ENCODE measurements at regions not wholly inside any gene's neighbourhood (a gene's known extent, or its start where the extent isn't known, plus 50 kb on each side); places are given as distances from the start of the nearest gene placed in this dataset.

GRCh38 chr3:184659797-184660301, 52.0 kb downstream of the MAGEF1 start:
- intact Hi-C loops (cut with micrococcal nuclease), result no loop called here

DNA sequence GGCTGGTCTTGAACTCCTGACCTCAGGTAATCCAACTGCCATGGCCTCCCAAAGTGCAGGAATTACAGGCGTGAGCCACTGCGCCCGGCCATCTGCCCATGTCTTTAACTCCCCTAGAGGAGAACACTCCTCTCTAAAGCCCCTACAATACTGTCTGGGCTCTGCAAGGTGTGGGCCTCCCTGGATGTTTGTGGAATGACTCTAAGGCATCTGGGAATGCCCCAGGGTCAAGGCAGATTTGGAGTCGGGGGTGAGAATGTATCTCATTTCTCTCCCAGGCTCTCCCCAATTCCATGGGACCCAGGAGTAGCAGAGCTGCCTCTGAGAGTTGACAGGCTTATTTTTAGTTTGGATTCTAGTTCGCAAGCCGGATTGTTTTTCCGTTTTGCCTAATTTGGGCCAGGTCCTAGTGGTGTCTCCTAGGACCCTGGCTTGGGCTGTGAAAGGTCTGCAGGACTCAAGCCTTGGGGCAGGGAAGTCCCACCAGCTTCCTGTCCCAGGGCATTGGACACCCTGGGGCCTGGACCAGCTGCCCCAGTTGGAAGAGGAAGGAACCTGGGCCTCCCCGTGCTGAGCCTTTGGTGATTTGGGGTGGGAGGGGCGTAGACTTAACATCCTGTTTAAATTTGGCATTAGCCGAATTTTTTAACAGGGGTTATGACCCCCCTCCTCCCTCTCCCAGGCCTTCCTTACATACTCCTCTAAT, 53.5 kb downstream of the MAGEF1 start:
- intact Hi-C loops (cut with micrococcal nuclease), result no loop called here

DNA sequence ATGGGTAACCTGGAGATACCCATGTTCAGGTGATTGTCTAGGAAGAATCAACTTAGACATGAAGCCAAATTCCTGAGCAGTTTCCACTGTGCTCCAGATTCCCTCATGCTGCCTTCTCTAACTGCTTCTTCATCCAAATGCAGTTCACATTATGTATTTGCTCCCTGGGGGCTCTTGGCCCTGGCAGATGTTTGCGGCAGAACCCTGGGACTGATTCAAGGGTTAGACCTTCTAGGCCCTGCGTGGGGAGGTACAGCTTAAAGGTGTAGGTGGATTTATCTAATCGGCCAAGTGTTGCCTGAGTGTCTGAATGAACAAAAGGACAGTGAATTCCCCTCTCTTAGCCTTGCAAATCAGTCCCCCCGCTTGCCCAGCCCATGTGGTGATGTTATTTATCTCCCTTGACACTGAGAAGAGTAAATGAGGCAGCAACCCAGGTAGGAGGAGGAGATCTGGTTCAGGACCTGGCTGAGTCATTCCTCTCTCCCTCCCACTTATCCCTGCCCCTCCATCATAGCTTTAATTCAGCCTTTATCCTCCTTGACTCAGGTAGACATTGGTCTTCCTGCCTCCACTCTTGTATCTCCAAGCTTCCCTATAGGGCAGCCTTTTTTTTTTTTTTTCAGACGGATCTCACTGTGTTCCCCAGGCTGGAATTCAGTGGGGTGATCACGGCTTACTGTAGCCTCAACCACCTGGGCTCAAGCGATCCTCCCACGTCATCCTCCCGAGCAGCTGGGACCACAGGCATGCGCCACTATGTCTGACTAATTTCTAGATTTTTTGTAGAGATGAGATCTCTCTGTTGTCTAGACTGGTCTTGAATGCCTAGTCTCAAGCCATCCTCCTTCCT, 54.8 kb downstream of the MAGEF1 start:
- intact Hi-C loops (cut with micrococcal nuclease), result no loop called here

DNA sequence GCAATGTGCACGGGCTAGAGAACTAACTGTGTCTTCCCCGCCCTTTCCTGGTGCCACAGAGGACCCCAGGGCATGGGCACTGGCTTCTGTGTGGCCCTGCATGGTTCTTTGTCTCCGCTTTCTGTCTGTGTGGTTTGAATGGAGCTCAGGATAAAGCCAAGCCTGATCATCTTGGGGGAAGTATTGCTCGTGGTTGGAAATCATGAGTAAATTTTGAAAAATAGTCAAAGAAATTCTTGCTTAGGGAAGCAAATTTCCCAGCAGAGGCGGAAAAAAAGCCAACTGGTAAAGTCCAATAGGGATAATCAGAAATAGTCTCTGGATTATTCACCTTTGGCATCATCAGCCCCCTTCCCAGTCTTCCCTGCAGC, 55.4 kb downstream of the MAGEF1 start:
- intact Hi-C loops (cut with micrococcal nuclease), result no loop called here

GRCh38 chr3:184655597-184655996, 56.3 kb downstream of the MAGEF1 start:
- intact Hi-C loops (cut with micrococcal nuclease), result no loop called here

- intact Hi-C loops (cut with micrococcal nuclease), result no loop called here
These were observed 57.5 kb downstream of the MAGEF1 start for GRCh38 chr3:184654375-184654774.

GRCh38 chr3:184652465-184652864, 59.4 kb downstream of the MAGEF1 start:
- intact Hi-C loops (cut with micrococcal nuclease), result no loop called here

GRCh38 chr3:184651904-184652303, 60.0 kb downstream of the MAGEF1 start:
- intact Hi-C loops (cut with micrococcal nuclease), result no loop called here

GRCh38 chr3:184648636-184649035, 63.2 kb downstream of the MAGEF1 start:
- intact Hi-C loops (cut with micrococcal nuclease), result no loop called here

- intact Hi-C loops (cut with micrococcal nuclease), result no loop called here
These were observed 64.4 kb downstream of the MAGEF1 start for GRCh38 chr3:184647405-184647936.

DNA sequence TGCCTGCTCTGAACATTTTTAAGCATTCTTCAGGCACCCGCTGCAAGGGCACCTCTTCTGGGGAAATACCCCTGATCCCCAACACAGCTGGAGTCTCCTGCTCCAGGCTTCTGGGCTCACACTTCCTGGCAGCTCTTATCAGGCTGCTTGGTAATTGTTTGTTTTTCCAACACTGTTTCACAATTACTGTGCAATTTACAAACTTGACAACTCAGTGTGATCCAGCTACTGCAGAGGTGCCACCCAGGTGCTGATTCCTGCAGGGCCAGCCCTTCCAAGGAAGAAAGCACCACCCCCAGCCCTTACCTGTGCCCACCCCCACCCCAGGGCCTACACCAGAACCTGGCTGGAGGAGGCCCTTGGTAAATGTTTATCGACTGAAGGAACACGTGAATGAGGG, 66.5 kb downstream of the MAGEF1 start:
- intact Hi-C loops (cut with micrococcal nuclease), result no loop called here

DNA sequence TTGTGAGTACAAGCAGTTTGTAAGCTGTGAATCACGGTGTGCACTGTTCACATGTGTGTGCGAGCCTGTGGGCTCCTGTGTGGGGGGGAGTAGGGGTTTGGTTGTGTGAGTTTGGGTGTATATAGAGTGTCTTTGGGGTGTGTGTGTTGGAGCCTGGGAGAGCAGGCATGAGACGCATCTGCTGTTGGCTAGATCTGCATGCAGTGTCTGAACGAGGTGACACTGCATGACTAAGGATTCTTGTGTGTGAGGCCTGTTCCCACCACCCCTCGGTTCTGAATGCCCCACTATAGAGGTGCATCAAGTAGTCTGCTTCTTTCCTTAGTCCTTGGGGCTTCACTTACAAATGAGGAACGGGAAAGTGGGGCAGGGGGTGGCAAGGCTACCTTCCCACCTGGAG, 68.4 kb downstream of the MAGEF1 start:
- intact Hi-C loops (cut with micrococcal nuclease), result no loop called here

- intact Hi-C loops (cut with micrococcal nuclease), result no loop called here
These were observed 69.1 kb downstream of the MAGEF1 start for GRCh38 chr3:184642631-184643285.

GRCh38 chr3:184641430-184641829, 70.4 kb downstream of the MAGEF1 start:
- intact Hi-C loops (cut with micrococcal nuclease), result no loop called here

DNA sequence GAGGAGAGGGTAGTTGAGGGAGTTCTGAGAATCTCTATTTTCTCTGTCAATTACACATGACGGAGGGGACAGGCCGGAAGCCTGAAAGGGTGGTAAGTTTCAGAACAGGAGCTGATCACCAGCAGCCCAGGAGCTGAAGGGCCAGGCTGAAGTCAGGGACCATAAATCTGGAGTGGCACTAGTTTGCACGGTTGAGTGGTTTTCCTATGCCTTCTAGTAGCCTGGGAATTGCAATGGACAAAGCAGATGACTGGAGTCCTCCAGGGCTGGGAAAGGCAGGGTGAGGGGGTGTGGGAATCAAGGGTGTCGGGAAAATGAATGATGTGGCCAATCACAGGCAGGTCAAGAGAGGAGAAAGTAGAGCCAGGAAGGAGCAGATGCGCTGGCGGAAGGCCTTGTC, 72.5 kb downstream of the MAGEF1 start:
- intact Hi-C loops (cut with micrococcal nuclease), result loop anchor here (5.0 kb wide), 1 partner anchor 73 kb away; the partner anchor contains the start of gene MAGEF1

DNA sequence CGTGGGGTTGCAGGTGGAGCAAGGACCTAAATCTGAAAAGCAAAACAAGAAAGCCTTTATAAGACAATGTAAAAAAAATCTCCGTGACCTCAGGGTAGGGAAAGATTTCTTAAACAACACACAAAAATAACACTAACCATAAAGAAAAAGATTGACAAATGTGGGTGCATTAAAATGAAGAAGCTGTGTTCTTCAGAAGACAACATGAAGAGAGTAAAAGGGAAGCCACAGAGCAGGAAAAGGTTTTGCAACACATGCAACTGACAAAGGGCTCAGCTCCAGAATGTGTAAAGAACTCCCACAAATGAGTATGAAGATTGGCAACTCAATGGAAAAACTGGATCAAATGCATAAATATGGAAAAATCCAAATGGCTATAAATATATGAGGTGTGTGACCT, 74.2 kb downstream of the MAGEF1 start:
- intact Hi-C loops (cut with micrococcal nuclease), result loop anchor here (5.0 kb wide), 1 partner anchor 75 kb away; the partner anchor contains the start of gene MAGEF1

DNA sequence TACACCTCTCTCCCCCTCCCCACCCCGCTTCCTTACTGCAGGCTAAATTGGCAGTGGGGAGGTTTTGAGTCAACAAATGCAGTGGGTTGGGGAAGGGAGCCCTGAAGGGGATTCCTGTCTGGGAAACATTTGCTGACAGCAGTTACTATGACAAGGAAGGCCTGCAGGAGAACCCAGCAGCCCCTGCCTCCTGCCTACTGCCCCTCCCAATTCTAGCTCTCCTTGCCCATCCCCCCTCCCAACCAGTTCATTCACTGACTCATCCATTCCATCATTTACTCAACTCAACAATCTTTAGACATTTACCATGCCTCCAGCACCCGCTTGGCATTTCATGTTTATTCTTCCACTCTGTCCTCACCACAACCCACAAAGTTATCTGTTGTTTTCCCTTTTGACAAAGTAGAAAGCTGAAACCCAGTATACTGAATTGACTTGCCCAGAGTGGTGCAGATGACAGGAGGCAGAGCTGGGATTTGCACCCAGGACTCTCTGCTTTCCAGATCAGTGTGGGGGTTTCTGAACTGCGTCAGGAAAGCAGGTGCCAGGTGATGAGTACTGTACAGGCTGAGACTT, 75.0 kb downstream of the MAGEF1 start:
- intact Hi-C loops (cut with micrococcal nuclease), result loop anchor here (5.0 kb wide), 1 partner anchor 75 kb away; the partner anchor contains the start of gene MAGEF1

DNA sequence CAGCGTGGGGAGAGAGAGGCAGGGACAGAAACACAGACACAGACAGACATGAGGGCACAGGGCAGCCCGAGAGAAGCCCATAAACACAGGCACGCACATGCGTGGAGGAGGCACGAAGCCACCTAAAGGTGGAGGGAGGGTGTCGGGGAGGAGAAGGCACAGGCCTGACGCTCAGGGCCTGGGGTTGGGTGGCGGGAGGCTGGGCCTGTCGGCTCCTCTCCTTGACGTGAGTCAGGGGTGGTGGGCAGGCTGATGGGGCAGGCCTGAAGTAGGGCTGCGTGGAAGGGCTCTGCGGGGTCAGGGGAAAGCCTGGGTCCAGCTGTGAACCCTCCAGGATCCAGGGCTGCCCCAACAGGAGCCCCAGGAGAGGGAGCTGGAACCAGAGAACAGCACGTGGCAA, 74.2 kb downstream of the EPHB3 start:
- intact Hi-C loops (cut with micrococcal nuclease), result loop anchor here (5.0 kb wide), 1 partner anchor 77 kb away; the partner anchor contains the start of gene MAGEF1

DNA sequence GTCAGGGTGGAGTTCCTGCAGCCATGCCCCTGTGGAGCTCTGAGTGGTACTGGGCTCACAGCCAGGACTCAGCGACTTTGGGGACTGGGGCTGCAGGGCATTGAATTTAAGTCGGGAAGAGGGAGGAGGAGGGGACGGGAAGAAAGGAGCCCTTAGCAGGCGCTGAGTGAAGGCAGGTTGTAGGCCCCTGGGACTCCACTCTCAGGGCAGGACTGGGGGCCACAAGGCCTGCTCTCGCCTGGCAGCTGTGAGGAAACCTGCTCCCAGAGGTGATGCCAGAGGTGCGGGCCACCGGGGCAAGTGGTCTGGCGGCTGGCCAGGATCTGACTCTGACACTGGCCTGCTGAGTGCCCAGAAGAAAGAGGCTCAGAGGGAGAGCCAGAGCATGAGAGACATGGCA, 73.5 kb downstream of the EPHB3 start:
- intact Hi-C loops (cut with micrococcal nuclease), result loop anchor here (5.0 kb wide), 1 partner anchor 77 kb away; the partner anchor contains the start of gene MAGEF1

GRCh38 chr3:184633237-184633579, 71.6 kb downstream of the EPHB3 start:
- intact Hi-C loops (cut with micrococcal nuclease), result no loop called here

DNA sequence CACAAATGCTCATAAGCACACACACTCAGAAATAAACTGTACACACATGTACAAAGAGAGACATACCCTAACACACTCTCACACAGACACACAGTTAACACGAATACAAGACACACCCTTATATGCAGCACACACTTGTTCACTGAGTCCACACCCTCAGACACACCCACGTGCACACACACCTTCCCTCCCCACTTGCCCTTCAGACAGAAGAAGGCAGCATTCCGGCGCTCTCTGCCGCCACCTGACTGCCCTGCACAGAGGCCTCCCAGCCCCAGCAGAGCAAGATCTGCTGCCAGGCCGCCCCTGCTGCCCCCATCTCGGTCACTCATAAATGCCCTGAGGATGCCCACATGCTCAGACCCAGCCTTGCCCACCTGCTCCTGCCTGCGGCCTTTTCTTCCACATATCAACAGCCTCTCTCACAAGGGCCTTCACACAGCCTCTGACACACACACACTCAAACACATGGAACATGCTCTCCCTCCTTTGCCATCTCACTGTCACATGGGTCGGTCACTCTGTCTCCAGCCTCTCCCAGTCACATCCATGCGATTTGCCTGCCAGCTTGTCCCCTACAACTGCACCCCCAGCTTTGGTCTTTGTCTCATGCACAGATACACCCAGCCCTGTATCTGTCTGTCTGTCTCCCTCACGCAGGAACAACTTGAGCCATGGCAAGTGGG, 71.1 kb downstream of the EPHB3 start:
- intact Hi-C loops (cut with micrococcal nuclease), result no loop called here

Data from T-helper 2 cell treated with Interferon-gamma antibody and Interleukin-4, amounts not matched to agents 100 ng/mL and 5 ng/mL, for 36 hours (primary cell).